Germinal center (tissue), 1 donor: ENCODE measurements at regions not wholly inside any gene's neighbourhood (a gene's known extent, or its start where the extent isn't known, plus 50 kb on each side); places are given as distances from the start of the nearest gene placed in this dataset.
"Not testable (repeated sequence)": the region's sequence is repeated elsewhere in the genome, so short reads cannot be mapped to it uniquely, and the experiment has no call there.

Source experiments
- DNase-seq: peaks from one replicate; pipeline ENCODE4 v3.0.0; 2012; ENCODE audit warnings: mixed read lengths, low spot score

GRCh38 chr4:100026066-100026465 is 76.0 kb upstream of the H2AZ1 start:
- no peak for DNase-seq

GRCh38 chr4:100023800-100024199 is 73.7 kb upstream of the H2AZ1 start:
- DNase-seq: no peak

DNA sequence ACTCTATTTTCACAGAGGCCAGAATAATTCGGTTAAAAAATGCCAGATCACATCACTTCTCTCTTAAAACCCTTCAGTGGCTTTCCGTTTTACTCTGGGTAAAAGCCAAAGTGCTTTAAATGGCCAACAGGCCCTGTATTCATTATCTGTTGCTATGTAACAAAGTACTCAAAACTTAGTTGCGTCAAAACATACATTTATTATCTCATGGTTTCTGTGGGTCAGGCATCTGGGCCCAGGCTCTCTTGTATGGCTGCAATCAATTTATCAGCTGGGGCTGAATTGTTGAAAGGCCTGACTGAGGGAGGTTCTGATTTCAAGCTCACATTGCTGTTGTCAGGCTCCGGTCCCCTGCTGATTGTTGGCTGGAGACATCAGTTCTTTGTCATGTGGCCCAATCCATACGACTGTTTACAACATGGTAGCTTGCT is 72.7 kb upstream of the H2AZ1 start:
- DNase-seq: no peak

GRCh38 chr4:100019821-100020220 is 69.7 kb upstream of the H2AZ1 start:
- no peak for DNase-seq

DNA sequence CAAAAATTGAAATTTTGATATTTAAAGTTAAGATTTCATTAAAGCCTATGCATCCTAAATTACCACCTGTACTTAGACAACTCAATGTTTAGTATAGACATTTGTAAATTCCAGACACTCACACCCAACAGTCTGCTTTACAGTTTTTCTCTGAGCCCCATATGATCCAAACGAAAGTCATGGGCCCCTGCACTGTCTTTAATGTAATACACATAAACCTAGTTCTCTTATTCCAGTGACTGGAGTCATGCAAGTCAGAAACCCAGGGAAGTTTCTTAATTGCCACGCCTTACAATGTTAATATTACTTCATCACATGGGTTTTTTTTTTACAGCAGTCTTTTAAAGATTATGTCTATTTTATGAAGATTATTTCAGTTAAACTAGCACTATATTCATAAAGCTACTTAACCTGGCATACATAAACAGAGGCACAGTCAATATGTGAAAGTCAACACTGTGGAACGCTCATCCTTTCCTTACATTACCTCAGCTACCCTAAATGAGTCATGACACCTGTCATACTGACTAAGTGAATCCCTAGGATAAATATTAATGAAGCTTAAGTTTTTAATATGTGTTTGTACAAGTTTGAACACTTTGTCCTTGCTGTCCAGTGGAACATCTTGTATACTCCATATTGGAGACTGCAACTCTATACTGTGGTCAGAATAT is 67.7 kb upstream of the H2AZ1 start:
- DNase-seq: no peak

DNA sequence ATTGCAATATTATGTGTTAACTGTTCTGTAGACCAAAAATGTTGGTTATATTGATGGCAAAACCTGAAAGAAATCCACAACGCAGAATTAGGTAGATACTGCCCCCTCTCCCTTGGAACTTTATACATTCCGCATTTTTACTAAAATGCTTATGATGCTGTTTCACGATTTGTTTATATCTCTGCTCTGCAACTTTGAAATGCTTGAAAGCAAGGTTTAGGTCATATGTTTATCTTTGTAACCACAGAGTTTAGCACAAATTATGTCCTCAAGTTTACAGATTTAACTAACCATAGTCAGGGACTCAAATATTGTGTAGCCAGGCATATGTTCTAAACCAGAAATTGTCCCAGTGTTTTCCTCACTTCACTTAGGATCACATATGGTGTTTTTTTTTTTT is 66.1 kb upstream of the H2AZ1 start:
- DNase-seq: no peak

DNA sequence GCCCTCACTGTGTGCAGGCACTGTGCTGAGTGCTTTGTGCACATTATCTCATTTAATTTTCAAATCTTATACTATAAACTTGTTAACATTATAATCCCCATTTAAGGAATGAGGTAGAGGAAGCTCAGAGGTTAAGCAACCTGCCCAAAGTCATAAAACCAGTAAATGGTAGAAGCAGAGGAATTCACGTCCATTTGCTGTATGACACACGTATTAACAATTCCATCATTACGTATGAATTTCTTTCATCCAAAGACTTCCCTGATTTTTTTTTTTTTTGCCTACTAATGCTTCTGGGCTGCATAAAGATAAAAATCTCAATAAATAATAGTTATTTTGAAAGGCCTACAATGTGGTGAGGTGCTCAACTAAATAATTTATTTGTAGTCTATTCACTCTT is 64.5 kb upstream of the H2AZ1 start:
- no peak for DNase-seq

- DNase-seq: no peak
Measured at GRCh38 chr4:100009490-100009889, 59.4 kb upstream of the H2AZ1 start.

DNA sequence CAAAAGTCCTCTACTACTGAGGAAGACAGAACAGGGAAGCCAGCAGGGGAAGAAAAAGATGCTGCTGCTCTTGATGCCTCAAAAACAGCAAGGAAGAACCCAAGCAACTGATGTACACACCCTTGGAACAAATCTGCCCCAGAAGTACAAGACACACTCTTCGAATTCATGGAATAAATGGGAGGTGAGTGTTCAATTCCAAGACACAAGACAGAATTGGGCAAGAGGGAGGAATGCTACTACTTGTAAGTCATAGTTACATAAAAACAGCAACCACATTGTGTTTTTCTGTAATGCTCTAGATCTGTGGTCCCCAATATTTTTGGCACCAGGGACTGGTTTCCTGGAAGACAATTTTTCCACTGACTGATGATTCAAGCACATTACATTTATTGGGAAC is 58.0 kb upstream of the H2AZ1 start:
- no peak for DNase-seq

- not testable (repeated sequence) for DNase-seq
Measured at GRCh38 chr4:100006161-100006560, 56.1 kb upstream of the H2AZ1 start.
